ENCODE measurements at regions not wholly inside any gene's neighbourhood (a gene's known extent, or its start where the extent isn't known, plus 50 kb on each side); places are given as distances from the start of the nearest gene placed in this dataset.
"Not testable (repeated sequence)": the region's sequence is repeated elsewhere in the genome, so short reads cannot be mapped to it uniquely, and the experiment has no call there.

DNA sequence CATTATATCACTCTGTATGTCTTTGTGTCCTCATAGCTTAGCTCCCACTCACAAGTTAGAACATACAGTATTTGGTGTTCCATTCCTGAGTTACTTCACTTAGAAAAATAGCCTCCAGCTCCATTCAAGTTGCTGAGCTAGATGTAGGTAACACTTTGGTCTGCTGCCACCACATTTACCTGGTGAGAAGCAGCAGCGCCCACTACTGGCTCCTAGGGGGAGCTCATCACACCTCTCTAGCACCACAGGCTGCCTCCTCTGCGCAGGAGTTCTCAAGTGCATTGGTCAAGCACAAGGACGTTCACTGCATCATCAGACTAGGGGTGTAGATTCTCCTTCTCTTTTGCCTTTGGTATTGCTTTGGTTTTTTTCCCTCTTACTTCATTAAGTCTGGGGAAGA is 530.9 kb upstream of the AUTS2 start:
- DNase-seq, result no peak

- DNase-seq, result no peak
These were observed 527.8 kb upstream of the AUTS2 start for GRCh38 chr7:69070476-69070875.

- DNase-seq, result no peak
These were observed 521.7 kb upstream of the AUTS2 start for GRCh38 chr7:69076566-69076965.

DNA sequence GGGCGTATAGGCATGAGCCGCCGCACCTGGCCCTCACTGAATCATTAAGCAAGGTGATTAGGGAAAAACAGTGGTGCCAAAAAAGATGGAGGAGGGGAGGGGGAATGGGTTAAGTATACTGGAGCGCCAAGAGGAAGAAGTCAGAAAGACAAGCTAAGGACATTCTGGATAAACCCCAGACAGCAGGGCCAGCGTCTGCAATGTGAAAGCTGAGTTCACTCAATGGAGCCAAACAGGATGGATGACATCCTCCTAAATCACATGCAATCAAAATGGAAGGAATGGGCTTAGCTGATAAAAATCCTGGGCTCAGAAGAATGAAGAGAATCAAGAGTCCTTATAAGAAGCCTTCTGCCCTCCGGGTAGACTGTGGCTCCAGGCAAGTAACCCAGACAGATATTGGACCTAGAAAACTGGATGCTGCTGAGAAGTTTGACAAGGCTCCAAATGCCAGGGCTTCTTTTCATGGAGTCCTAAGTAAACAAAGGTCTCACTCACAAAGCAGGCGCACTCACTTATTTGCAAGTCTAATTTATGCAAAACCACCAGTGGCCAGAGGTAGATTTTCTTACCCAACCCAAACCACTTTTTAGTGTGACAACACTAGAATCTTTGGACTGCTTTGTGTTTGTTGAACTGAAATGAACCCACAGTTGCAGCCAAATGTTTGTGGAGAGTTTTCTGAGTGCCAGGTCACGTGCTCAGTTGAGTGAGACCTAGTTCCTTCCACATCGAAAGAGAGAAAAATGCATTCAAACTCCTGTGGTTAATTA is 519.1 kb upstream of the AUTS2 start:
- DNase-seq, result no peak

- DNase-seq, result not testable (repeated sequence)
These were observed 511.0 kb upstream of the AUTS2 start for GRCh38 chr7:69087281-69087680.

GRCh38 chr7:69088185-69088584 is 510.1 kb upstream of the AUTS2 start:
- no peak for DNase-seq

GRCh38 chr7:69090936-69091335 is 507.3 kb upstream of the AUTS2 start:
- no peak for DNase-seq

GRCh38 chr7:69091521-69091920 is 506.8 kb upstream of the AUTS2 start:
- no peak for DNase-seq

DNA sequence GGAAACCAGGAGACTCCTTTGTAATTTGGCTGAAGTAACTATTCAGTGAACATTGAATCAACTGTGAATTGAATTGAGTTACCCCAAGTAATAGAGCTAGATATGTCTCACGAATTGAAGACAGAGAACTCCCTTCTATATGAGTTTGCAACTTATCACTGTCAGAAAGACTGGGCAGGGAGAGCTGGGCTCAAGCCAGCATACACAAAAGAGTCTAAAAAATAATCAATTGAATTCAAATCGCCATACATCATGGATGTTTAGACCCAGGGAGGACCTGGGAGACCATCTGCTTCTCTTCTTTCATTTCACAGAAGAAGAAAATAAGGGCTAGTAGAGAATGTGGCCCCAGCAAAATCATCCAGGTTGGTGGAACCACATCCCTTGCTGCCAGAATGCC is 503.1 kb upstream of the AUTS2 start:
- DNase-seq, result no peak

- no peak for DNase-seq
These were observed 502.6 kb upstream of the AUTS2 start for GRCh38 chr7:69095649-69096048.

DNA sequence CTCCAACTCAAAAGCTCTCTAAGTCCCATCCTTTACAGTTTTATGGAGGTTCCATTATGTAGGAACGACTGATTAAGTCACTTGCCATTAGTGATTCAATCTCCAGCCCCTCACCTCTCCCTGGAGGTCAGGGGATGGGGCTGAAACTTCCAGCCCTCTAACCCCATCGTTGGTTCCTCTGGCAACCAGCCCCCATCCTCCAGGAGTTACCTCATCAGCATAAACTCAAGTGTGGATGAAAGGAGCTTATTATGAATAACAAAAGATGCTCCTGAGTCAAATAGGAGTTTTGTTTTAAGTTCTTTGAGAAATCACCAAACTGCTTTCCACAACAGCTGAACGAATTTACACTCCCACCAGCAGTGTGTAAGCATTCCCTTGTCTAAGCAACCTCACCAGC is 494.3 kb upstream of the AUTS2 start:
- DNase-seq, result no peak

DNA sequence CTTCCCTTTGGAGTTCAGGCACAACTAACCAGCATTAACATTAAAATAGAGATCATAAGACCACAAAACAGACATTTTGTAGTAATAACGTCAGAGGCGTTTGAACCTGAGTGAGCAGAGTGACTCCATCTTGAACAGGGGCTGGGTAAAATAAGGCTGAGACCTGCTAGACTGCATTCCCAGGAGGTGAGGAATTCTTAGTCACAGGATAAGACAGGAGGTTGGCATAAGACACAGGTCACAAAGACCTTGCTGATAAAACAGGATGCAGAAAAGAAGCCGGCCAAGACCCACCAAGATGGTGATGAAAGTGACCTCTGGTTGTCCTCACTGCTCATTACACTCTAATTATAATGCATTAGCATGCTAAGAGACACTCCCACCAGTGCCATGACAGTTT is 493.2 kb upstream of the AUTS2 start:
- no peak for DNase-seq

DNA sequence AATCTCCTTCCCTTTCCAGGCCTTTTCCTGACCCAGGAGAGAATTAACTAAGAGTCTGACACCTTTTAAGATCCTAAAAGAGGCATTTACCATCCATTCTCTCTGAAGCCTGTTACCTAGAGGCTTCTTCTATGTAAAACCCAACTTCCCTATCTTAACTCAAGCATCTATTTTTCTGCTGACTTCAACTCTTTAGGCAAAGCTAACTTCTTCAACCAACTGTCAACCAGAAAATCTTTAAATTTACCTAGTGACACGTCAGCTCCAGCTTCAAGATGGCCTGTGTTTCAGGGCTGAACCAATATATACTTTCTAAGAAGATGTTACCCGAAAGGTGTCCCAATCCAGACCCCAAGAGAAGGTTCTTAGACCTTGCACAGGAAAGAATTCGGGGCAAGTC is 492.3 kb upstream of the AUTS2 start:
- no peak for DNase-seq

DNA sequence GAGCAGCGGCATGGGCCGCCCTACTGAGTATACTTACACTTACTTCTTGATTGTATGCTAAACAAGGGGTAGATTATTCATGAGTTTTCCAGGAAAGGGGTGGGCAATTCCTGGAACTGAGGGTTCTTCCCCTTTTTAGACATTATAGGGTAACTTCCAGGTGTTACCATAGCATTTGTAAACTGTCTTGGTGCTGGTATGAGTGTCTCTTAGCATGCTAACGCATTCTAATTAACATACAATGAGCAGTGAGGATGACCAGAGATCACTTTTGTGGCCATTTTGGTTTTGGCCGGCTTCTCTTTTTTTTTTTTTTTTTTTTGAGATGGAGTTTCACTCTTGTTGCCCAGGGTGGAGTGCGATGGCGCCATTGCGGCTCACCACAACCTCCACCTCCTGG is 491.8 kb upstream of the AUTS2 start:
- not testable (repeated sequence) for DNase-seq

- not testable (repeated sequence) for DNase-seq
These were observed 491.3 kb upstream of the AUTS2 start for GRCh38 chr7:69106946-69107345.

DNA sequence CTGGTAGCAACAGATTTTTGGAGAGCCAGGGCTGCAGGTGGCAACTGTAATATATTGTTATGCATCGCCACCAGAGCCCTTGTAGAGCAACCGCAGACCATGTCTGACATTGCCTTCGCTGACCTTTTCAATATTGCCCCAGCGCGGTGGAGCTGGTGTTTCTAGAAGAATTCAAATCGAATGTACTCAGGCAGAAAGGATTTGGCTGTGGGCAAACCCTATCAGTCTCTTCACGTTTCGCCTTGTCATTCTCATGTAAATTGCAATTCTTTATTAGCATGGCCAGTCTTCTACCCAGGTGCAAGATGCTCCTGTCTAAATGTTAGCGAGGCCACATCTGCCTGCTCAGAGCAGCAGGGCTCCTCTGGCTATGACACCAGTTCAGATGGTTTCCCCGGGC is 490.2 kb upstream of the AUTS2 start:
- no peak for DNase-seq

GRCh38 chr7:69109246-69109645 is 489.0 kb upstream of the AUTS2 start:
- DNase-seq, result no peak

DNA sequence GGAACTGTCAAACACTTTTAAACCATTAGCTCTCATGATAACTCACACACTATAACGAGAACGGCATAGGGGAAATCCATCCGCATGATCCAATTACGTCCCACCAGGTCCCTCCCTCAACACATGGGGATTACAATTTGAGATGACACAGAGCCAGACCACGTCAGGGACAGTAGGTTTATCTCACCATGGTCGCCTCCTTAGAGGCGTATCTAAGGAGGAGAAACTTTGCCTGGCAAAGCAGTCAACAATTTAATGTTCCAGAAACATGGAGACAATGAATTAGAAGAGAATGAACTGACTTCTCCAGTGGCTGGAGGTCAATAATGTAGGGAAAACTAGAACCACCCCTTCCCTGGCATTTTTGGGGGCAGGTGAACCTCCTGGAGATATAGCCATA is 488.4 kb upstream of the AUTS2 start:
- no peak for DNase-seq

DNA sequence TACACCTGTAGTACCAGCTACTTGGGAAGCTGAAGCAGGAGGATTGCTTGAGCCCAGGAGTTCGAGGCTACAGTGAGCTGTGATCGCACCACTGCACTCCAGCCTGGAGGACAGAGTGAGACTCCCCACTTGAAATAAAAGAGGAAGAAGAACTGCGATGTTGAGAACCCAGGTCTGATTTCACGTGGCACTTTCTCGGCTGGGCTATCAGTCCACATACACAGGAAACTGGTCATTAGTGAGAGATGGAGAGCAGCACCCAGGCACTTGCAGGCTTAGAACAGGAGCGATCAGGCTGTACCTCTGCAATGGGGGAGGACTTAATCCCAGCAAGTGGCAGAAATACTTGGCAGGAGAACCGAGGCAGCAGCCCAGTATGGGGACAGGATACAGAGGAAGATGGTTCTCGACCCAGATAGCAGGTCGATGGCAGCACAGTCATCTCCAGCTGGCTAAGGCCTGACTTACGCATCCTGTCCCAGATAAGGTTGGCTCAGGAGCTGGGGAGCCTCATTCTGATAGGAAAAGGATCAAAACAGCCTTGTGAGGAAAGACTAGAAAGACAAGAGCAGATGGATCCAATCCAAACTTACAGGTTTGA is 487.7 kb upstream of the AUTS2 start:
- DNase-seq, result no peak

GRCh38 chr7:69114374-69114773 is 483.9 kb upstream of the AUTS2 start:
- no peak for DNase-seq

- no peak for DNase-seq
These were observed 482.5 kb upstream of the AUTS2 start for GRCh38 chr7:69115788-69116187.

- DNase-seq, result not testable (repeated sequence)
These were observed 482.1 kb upstream of the AUTS2 start for GRCh38 chr7:69116196-69116595.

GRCh38 chr7:69122953-69123352 is 475.3 kb upstream of the AUTS2 start:
- DNase-seq, result no peak

DNA sequence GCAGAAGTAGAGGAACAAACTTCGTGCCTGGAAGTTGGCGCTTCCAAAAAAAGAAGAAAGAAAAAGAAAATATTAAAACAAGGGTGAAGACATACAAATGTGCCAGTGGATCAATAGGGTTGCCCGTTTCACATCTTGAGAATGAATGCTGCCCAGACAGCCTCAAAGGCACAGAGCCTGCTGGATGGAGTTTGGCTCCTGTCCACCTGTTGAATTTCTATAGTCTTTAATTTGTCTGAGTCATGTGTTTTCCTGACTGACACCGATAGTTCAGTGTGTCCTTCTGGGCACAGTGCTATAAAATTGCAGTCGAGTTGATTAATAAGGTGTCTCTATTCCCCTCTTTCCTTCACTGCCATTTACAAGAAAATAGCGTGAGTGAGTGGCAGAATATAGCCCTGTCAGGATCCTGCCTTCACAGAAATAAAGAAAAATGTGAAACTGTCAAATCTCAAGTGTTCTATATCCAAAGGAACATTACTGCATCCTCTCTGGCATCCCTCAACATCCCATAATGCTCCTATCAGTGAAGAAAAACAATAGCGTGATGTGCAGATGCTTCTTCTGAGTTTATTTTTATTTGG is 471.3 kb upstream of the AUTS2 start:
- no peak for DNase-seq

All from effector CD4-positive, alpha-beta T cell (primary cell).